GM19397 (cell line): ENCODE measurements at regions not wholly inside any gene's neighbourhood (a gene's known extent, or its start where the extent isn't known, plus 50 kb on each side); places are given as distances from the start of the nearest gene placed in this dataset.

ENCODE experiments used
- ATAC-seq: cut with Tn5 transposase; IDR thresholded peaks from one replicate; pipeline ENCODE4 v1.9.1; 2021; ENCODE audit warnings: mild to moderate bottlenecking, moderate library complexity; ENCODE audit not compliant: unreplicated experiment

DNA sequence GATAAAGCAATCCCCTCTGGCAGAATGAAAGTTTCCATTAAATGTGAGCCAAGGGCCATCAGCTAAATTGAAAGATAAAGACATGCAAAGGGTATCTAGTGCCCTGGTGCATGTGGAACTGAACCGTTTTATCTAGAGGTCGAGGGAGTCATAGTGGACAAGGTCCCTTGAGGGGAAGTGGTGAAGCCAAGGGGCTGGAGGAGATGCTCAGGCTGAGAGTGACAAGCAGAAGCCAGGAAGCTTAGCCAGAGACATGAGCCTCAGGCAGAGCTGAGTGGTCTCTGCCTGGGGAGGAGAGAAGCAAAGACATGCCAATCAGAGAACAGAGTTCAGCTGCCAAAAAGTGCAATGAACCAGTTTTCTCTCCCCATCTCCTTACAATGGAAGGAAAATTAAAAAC lies 68.1 kb upstream of the SLC10A2 start:
- peak; percentile 47 for ATAC-seq

DNA sequence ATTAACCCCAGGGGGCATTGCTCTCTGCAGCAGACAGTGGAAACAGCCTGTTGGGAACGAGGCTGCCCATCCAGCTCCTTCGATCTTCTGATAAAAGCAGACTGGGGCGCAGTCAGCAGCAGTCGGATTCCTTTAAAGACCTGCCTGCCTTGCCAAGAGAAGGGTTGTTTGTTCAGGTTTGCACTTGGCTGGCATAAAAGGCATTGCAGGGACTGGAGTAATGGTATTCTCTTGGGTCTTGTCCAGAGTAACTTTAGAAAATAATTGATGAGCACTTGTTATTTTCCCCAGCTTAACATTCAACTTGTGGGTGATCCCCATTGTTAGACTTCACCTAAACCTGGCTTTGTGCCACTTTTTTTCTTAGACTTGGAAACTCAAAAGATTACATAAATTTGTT lies 67.3 kb upstream of the SLC10A2 start:
- ATAC-seq, result no peak

GRCh38 chr13:103130681-103131210 lies 64.5 kb upstream of the SLC10A2 start:
- peak; percentile 81 for ATAC-seq

- ATAC-seq, result no peak
Observed at GRCh38 chr13:103130146-103130545, 63.9 kb upstream of the SLC10A2 start.
